Right cardiac atrium (tissue), 5 donors: ENCODE measurements at regions not wholly inside any gene's neighbourhood (a gene's known extent, or its start where the extent isn't known, plus 50 kb on each side); places are given as distances from the start of the nearest gene placed in this dataset.
A peak's percentile ranks its signal among the peaks of the same experiment; 100 is the strongest.
"Not testable (repeated sequence)": the region's sequence is repeated elsewhere in the genome, so short reads cannot be mapped to it uniquely, and the experiment has no call there.

Source experiments
- ATAC-seq, 2 donors: fragments of 200-7000 bp; cut with Tn5 transposase; one replicate each; pipeline versions ENCODE4 v1.8.0 to v1.9.1; 2020; ENCODE audit warnings: moderate library complexity in 2 of 2, mild to moderate bottlenecking in 1 of 2
- DNase-seq, 3 donors: peaks; one replicate each; pipeline ENCODE4 v3.0.0-alpha.2; 2020
- H3K27ac ChIP-seq: one replicate; pipeline ENCODE4 v1.5.1; 2013; ENCODE audit warnings: mild to moderate bottlenecking, low read length, control low read depth, moderate library complexity
- H3K27me3 ChIP-seq: one replicate; pipeline ENCODE4 v1.6.1; 2013; ENCODE audit not compliant: control insufficient read depth, insufficient read depth
- H3K4me1 ChIP-seq: one replicate; pipeline ENCODE4 v1.6.1; 2013; ENCODE audit warnings: low read length; ENCODE audit not compliant: control insufficient read depth, insufficient read depth
- H3K4me3 ChIP-seq: one replicate; pipeline ENCODE4 v1.5.1; 2013; ENCODE audit warnings: low read length, control low read depth
- H3K9me3 ChIP-seq: one replicate; pipeline ENCODE4 v1.6.1; 2013; ENCODE audit warnings: low read length; ENCODE audit not compliant: control insufficient read depth
- WGBS: extraction: QIAGEN DNeasy Blood & Tissue Kit; methylation state at CpG from one replicate; pipeline ENCODE4 v1.1.7; 2013; 5-methylcytosine and 5-hydroxymethylcytosine counted together
- intact Hi-C, 4 donors: fragments of 100-400 bp; cut with DNase I; formaldehyde crosslinking; loops; one replicate each; pipeline versions ENCODE4 v1.11.0 to v1.14.0; 2022 to 2023
- donor health status: healthy with polysubstance abuse.
- donor health status: DM: no; HTN: yes; CAD: no.
- donor health status: DM: no; HTN: no; CAD: no.
- donor health status: DM: no; HTN: yes; CAD: no; lungs with severe emphysema.
- donor health status: DM: yes; HTN: yes; CAD: no.

- Histone ChIP-seq H3K27ac (no peak overlapping the region), H3K27me3 (no peaks in the 10 kb centered on the region), H3K4me3 (no peak overlapping the region), H3K9me3 (no peaks in the 10 kb centered on the region), H3K4me1 (no peaks in the 10 kb centered on the region)
- 91% methylated on average over 2 of the region's 2 CpGs for WGBS
- no peak for ATAC-seq
- intact Hi-C loops, result no loop called here
- no peak for DNase-seq
Observed at GRCh38 chr13:59416561-59416960, 747.2 kb downstream of the DIAPH3 start.

GRCh38 chr13:59422646-59423045 is 741.1 kb downstream of the DIAPH3 start:
- Histone ChIP-seq H3K27ac (no peak overlapping the region), H3K4me1 (no peaks in the 10 kb centered on the region), H3K4me3 (no peak overlapping the region), H3K9me3 (no peaks in the 10 kb centered on the region), H3K27me3 (no peaks in the 10 kb centered on the region)
- DNase-seq (no peak), ATAC-seq (no peak)
- intact Hi-C loops, result no loop called here
- 72% methylated on average over 4 of the region's 4 CpGs for WGBS

- 58% methylated on average over 4 of the region's 4 CpGs for WGBS
- no peak for ATAC-seq
- no peak overlapping the region for H3K27ac ChIP-seq
Observed at GRCh38 chr13:59423708-59424340, 739.9 kb downstream of the DIAPH3 start.

GRCh38 chr13:59424661-59425060 is 739.1 kb downstream of the DIAPH3 start:
- whole genome bisulfite sequencing, result 72% methylated on average over 2 of the region's 2 CpGs
- no peak for ATAC-seq
- Histone ChIP-seq H3K27ac (no peak overlapping the region), H3K4me3 (no peak overlapping the region), H3K9me3 (no peaks in the 10 kb centered on the region), H3K27me3 (no peaks in the 10 kb centered on the region), H3K4me1 (no peaks in the 10 kb centered on the region)
- DNase-seq, result no peak
- intact Hi-C loops, result no loop called here

More at GRCh38 chr13:59423708-59424340, 739.9 kb downstream of the DIAPH3 start:
- Histone ChIP-seq H3K27me3 (no peaks in the 10 kb centered on the region), H3K9me3 (no peaks in the 10 kb centered on the region), H3K4me1 (no peaks in the 10 kb centered on the region), H3K4me3 (no peak overlapping the region)
- intact Hi-C loops, result no loop called here
- no peak for DNase-seq

- no peak overlapping the region for H3K4me3 ChIP-seq
- no peaks in the 10 kb centered on the region for H3K9me3 ChIP-seq
- no peak overlapping the region for H3K27ac ChIP-seq
- no peaks in the 10 kb centered on the region for H3K4me1 ChIP-seq
- WGBS, result 80% methylated on average over 4 of the region's 4 CpGs
- ATAC-seq (no peak), DNase-seq (no peak)
- intact Hi-C loops, result no loop called here
- H3K27me3 ChIP-seq, result no peaks in the 10 kb centered on the region
Observed at GRCh38 chr13:59425211-59425741, 738.5 kb downstream of the DIAPH3 start.

GRCh38 chr13:59435024-59435423 is 728.7 kb downstream of the DIAPH3 start:
- DNase-seq (no peak), ATAC-seq (no peak)
- intact Hi-C loops, result no loop called here
- Histone ChIP-seq H3K27me3 (no peaks in the 10 kb centered on the region), H3K9me3 (no peaks in the 10 kb centered on the region), H3K27ac (no peak overlapping the region), H3K4me3 (no peak overlapping the region), H3K4me1 (no peaks in the 10 kb centered on the region)
- 95% methylated on average over 1 of the region's 1 CpG for WGBS

- Histone ChIP-seq H3K4me1 (no peaks in the 10 kb centered on the region), H3K27ac (no peak overlapping the region), H3K4me3 (no peak overlapping the region), H3K27me3 (no peaks in the 10 kb centered on the region), H3K9me3 (no peaks in the 10 kb centered on the region)
- 54% methylated on average over 2 of the region's 2 CpGs for WGBS
- ATAC-seq, result no peak
- DNase-seq, result no peak
- intact Hi-C loops, result no loop called here
Observed at GRCh38 chr13:59437544-59438301, 726.0 kb downstream of the DIAPH3 start.

- intact Hi-C loops, result loop anchor here in 1 of 4 donors (10.0 kb wide), 1 partner anchor 85 kb away; no protein-coding TSS in a partner anchor
- Histone ChIP-seq H3K4me1 (no peaks in the 10 kb centered on the region), H3K4me3 (no peak overlapping the region), H3K27me3 (no peaks in the 10 kb centered on the region), H3K9me3 (no peaks in the 10 kb centered on the region), H3K27ac (no peak overlapping the region)
- ATAC-seq (no peak), DNase-seq (peak in 1 of 3 donors; percentile 58)
- WGBS, result 93% methylated on average over 29 of the region's 29 CpGs
Observed at GRCh38 chr13:59439776-59440428, 723.8 kb downstream of the DIAPH3 start.

GRCh38 chr13:59441068-59441467 is 722.7 kb downstream of the DIAPH3 start:
- not testable (repeated sequence) for H3K4me3 ChIP-seq, H3K27ac ChIP-seq, H3K4me1 ChIP-seq, ATAC-seq, H3K27me3 ChIP-seq, DNase-seq, H3K9me3 ChIP-seq
- intact Hi-C loops, result loop anchor here in 1 of 4 donors (10.0 kb wide), 1 partner anchor 84 kb away; no protein-coding TSS in a partner anchor
- WGBS, result 79% methylated on average over 13 of the region's 13 CpGs

GRCh38 chr13:59441596-59442280 is 722.0 kb downstream of the DIAPH3 start:
- Histone ChIP-seq H3K27me3 (no peaks in the 10 kb centered on the region), H3K27ac (no peak overlapping the region), H3K4me3 (no peak overlapping the region), H3K4me1 (no peaks in the 10 kb centered on the region), H3K9me3 (no peaks in the 10 kb centered on the region)
- ATAC-seq (no peak), DNase-seq (no peak)
- WGBS, result 88% methylated on average over 7 of the region's 7 CpGs
- intact Hi-C loops, result loop anchor here in 1 of 4 donors (10.0 kb wide), 1 partner anchor 83 kb away; no protein-coding TSS in a partner anchor
